Thoracic aorta (tissue), 2 donors: ENCODE measurements at regions not wholly inside any gene's neighbourhood (a gene's known extent, or its start where the extent isn't known, plus 50 kb on each side); places are given as distances from the start of the nearest gene placed in this dataset.

Experiments
- ATAC-seq: fragments of 150-250 bp; one replicate; pipeline ENCODE4 v1.8.0; 2017; ENCODE audit warnings: low read depth; ENCODE audit not compliant: insufficient number of reproducible peaks, low FRiP score
- DNase-seq: peaks from one replicate; pipeline ENCODE4 v3.0.0-alpha.2; 2020; ENCODE audit warnings: low spot score
- H3K27ac ChIP-seq, 2 donors: fragments of 200-600 bp; sonication (generic); 1 replicate in 1 of 2; 2 replicates in 1 of 2; pipeline ENCODE4 v1.5.1; 2016; ENCODE audit warnings: mild to moderate bottlenecking in 2 of 2, moderate library complexity in 2 of 2
- H3K27me3 ChIP-seq: fragments of 200-600 bp; sonication (generic); replicated peaks from 2 replicates; pipeline ENCODE4 v1.6.0; 2016; ENCODE audit warnings: mild to moderate bottlenecking; ENCODE audit not compliant: insufficient read depth
- H3K36me3 ChIP-seq: fragments of 200-600 bp; sonication (generic); one replicate; pipeline ENCODE4 v1.5.1; 2016
- H3K4me1 ChIP-seq, 2 donors: fragments of 200-600 bp; sonication (generic); 1 replicate in 1 of 2; 2 replicates in 1 of 2; pipeline versions ENCODE4 v1.5.1 to v1.6.0; 2016; ENCODE audit warnings: low read depth in 2 of 2, mild to moderate bottlenecking in 1 of 2; ENCODE audit not compliant: control insufficient read depth in 1 of 2
- H3K4me3 ChIP-seq: fragments of 200-600 bp; sonication (generic); 2 replicates; pipeline ENCODE4 v1.5.1; 2016; ENCODE audit warnings: mild to moderate bottlenecking
- H3K9me3 ChIP-seq: fragments of 200-600 bp; sonication (generic); 2 replicates; pipeline ENCODE4 v1.5.1; 2016
- CTCF ChIP-seq: fragments of 200-600 bp; sonication (generic); IDR thresholded peaks from one replicate; pipeline ENCODE4 v1.5.1; 2019; ENCODE audit warnings: antibody characterized with exemption

DNA sequence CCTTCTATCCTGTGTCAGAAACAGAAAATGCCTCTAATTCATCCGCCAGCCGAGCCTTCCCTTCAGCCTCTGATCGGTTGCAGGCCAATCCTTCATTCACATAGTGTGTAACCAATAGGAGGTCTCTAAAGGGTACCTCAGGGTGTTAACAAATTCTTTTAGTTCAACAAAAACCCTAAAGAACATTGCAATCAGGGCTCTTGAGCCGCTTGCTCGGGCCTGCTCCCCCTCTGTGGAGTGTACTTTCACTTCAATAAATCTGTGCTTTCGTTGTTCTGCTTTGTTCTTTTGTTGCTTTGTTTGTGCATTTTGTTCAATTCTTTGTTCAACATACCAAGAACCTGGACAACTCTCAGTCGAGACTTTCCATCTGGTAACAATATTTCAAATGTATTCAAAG is 366.5 kb downstream of the KCTD12 start:
- no peak overlapping the region for H3K4me3 ChIP-seq
- H3K4me1 ChIP-seq, result peaks cover 5 to 26% of the 10 kb centered on the region in 2 donors
- no peaks in the 10 kb centered on the region for H3K9me3 ChIP-seq
- no peak for ATAC-seq
- TF ChIP-seq CTCF, result no peak
- no peaks in the 10 kb centered on the region for H3K36me3 ChIP-seq
- H3K27ac ChIP-seq, result no peak overlapping the region
- DNase-seq, result no peak
- no peaks in the 10 kb centered on the region for H3K27me3 ChIP-seq

DNA sequence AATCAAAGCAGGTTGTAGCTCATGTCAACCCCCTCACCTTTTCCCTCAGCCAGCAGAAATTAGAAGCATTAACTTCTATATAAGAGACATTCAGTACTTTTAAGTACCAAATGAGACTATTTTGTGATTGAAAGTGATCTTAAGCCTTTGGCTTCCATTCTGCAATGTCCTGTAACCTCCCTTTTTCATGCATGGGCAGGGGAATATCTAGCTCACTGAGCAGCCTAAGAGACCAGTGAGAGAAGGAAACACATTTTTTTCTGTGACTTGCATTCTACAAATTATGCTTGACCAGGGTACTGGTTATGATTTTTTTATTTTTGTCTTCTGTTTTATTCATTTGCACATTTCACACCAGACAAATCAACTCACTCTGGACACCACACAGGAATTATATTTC is 369.6 kb downstream of the KCTD12 start:
- no peaks in the 10 kb centered on the region for H3K27me3 ChIP-seq
- no peaks in the 10 kb centered on the region for H3K36me3 ChIP-seq
- ATAC-seq, result no peak
- TF ChIP-seq CTCF, result no peak
- H3K9me3 ChIP-seq, result no peaks in the 10 kb centered on the region
- no peak overlapping the region for H3K4me3 ChIP-seq
- peaks cover 5 to 29% of the 10 kb centered on the region in 2 donors for H3K4me1 ChIP-seq
- peak overlapping the region in 1 of 2 donors; percentile 22 for H3K27ac ChIP-seq
- DNase-seq, result no peak

- ATAC-seq (no peak), DNase-seq (no peak)
- TF ChIP-seq CTCF, result no peak
- Histone ChIP-seq H3K4me3 (no peak overlapping the region), H3K4me1 (peaks cover 5 to 29% of the 10 kb centered on the region in 2 donors), H3K9me3 (no peaks in the 10 kb centered on the region), H3K27ac (peak overlapping the region in 1 of 2 donors; percentile 22), H3K27me3 (no peaks in the 10 kb centered on the region), H3K36me3 (no peaks in the 10 kb centered on the region)
Measured at GRCh38 chr13:76516013-76516412, 370.2 kb downstream of the KCTD12 start.

GRCh38 chr13:76512721-76513145 is 373.5 kb downstream of the KCTD12 start:
- no peaks in the 10 kb centered on the region for H3K27me3 ChIP-seq
- no peaks in the 10 kb centered on the region for H3K36me3 ChIP-seq
- peaks cover 5 to 25% of the 10 kb centered on the region in 2 donors for H3K4me1 ChIP-seq
- ATAC-seq (no peak), DNase-seq (no peak)
- H3K4me3 ChIP-seq, result no peak overlapping the region
- no peak overlapping the region for H3K27ac ChIP-seq
- no peak for TF ChIP-seq CTCF
- H3K9me3 ChIP-seq, result no peaks in the 10 kb centered on the region

DNA sequence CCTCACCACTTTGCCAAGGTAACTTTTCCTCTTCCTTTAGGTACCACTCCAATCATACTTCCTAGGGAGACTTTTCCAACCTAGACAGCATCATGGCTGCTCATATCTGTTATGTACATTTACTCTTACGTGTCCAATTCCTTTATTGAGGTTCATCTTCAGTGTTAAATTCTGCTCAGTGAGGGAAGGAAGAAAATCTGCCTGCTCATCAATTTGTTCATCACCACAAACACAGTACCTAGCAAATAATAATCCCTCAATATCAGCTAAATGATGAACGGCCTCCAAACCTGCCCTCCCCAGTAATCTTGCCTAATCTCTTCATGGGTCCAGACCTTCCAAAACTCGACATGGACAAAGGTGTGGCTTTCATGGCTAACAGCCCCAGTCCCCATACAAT is 380.8 kb downstream of the KCTD12 start:
- Histone ChIP-seq H3K4me1 (no peaks in the 10 kb centered on the region), H3K27me3 (no peaks in the 10 kb centered on the region), H3K9me3 (no peaks in the 10 kb centered on the region), H3K4me3 (no peak overlapping the region), H3K27ac (no peak overlapping the region), H3K36me3 (no peaks in the 10 kb centered on the region)
- TF ChIP-seq CTCF, result no peak
- DNase-seq, result no peak
- no peak for ATAC-seq
